Adrenal gland (tissue), 5 donors: ENCODE measurements at regions not wholly inside any gene's neighbourhood (a gene's known extent, or its start where the extent isn't known, plus 50 kb on each side); places are given as distances from the start of the nearest gene placed in this dataset.

Source experiments
- POLR2A ChIP-seq, 2 donors: fragments of 450-650 bp; IDR thresholded peaks; one replicate each; pipeline ENCODE4 v1.6.1; 2017; ENCODE audit warnings: antibody characterized with exemption in 2 of 2, mild to moderate bottlenecking in 2 of 2, moderate library complexity in 1 of 2
- TF ChIP-seq, protein P1 (sequence below), 6 experiments: fragments of 450-650 bp in 4 of 6; fragments of 200-600 bp in 2 of 6; sonication (generic) in 1 of 6; IDR thresholded peaks; 1 replicate in 5 of 6; 2 replicates in 1 of 6; pipeline versions ENCODE4 v1.5.1 to v1.8.0; 2016 to 2021; ENCODE audit warnings: antibody characterized with exemption in 6 of 6, mild to moderate bottlenecking in 2 of 6, moderate library complexity in 1 of 6
- donor health status: DM: no; HTN: no; CAD: no.

DNA sequence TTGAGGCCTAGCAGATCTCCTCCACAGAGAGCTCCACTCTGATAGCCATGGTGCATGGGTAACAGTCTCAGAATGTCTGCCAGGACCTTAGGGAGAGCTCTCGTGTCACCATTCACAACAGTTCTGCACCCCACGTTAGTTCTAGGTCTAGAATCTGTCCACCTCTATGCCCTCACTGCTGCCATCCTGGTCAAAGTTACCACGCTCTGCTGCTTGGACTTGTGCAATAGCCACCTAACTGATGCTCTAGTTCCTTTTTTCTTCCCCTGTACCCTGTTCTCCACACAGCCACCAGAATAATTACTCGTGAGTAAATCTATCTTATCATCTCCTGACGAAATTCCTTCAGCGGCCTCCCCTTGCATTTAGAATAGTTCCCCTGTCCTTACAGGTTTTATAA, 268.8 kb upstream of the GATB start:
- TF ChIP-seq, protein P1, sequence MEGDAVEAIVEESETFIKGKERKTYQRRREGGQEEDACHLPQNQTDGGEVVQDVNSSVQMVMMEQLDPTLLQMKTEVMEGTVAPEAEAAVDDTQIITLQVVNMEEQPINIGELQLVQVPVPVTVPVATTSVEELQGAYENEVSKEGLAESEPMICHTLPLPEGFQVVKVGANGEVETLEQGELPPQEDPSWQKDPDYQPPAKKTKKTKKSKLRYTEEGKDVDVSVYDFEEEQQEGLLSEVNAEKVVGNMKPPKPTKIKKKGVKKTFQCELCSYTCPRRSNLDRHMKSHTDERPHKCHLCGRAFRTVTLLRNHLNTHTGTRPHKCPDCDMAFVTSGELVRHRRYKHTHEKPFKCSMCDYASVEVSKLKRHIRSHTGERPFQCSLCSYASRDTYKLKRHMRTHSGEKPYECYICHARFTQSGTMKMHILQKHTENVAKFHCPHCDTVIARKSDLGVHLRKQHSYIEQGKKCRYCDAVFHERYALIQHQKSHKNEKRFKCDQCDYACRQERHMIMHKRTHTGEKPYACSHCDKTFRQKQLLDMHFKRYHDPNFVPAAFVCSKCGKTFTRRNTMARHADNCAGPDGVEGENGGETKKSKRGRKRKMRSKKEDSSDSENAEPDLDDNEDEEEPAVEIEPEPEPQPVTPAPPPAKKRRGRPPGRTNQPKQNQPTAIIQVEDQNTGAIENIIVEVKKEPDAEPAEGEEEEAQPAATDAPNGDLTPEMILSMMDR (IDR thresholded peaks at IDR 0.05) = no peak
- no peak for TF ChIP-seq POLR2A (IDR thresholded peaks at IDR 0.05)
